Embryonic facial prominence (tissue), 1 donor: ENCODE measurements at regions not wholly inside any gene's neighbourhood (a gene's known extent, or its start where the extent isn't known, plus 50 kb on each side); places are given as distances from the start of the nearest gene placed in this dataset.

Experiments used
- DNase-seq: peaks from one replicate; pipeline ENCODE4 v3.0.0-alpha.2; 2016; ENCODE audit errors: extremely low spot score

DNA sequence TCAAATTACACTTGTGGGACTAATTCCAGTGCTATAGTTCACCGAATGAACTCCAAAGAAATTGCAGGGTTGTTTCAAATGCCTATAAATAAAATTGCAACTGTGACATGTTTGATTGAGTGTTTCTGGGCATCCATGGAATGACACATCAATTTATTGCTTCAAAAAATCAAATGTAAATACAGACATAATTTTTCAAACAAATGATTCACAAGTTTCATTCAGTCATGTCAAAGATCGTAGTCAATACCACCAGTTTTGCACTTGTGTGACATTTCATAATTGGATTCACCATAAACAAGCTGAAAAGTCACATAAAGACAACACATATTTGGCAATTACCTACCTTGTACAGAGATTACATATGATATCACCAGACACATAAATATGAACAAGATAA is 350.8 kb downstream of the CDH2 start:
- no peak for DNase-seq

- no peak for DNase-seq
These were observed 351.2 kb downstream of the CDH2 start for GRCh38 chr18:27825689-27826088.

DNA sequence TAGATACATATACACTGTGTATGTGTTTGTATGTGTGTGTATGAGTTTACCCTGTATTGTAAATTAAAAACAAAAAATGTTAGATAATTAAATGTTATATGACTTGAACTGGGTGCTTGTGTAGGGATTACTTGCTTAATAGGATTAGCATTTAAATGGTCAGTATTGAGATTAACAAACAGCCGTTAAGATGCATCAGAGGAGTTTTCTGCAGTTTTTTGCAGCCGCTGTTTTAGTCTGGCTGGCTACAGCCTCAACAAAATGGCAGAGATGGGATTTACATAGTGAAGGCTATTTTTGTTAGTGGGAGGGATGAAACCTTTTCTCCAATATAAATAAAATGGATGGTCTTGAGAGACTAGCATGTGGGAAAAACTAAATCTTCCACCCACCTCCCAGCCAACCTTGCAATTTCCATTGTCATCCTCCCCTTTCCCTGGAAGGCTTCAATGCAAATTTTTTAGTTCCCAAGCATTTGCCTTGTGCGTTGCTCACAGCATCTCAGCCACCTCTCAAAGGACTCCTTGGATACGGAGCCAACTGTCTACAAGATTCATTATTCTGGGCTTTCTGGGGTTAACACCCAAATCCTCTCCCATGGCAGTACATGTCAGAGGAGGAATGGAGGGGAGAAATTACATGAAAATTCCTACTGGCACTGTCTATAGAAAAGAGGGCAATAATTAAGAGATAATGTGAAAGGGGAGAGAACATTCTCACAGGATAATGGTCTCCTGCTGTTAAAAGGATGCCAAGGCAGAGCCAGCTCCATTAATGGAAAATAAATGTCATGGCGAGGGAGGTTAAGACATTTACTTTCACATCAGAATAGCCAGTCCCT is 351.9 kb downstream of the CDH2 start:
- no peak for DNase-seq

DNA sequence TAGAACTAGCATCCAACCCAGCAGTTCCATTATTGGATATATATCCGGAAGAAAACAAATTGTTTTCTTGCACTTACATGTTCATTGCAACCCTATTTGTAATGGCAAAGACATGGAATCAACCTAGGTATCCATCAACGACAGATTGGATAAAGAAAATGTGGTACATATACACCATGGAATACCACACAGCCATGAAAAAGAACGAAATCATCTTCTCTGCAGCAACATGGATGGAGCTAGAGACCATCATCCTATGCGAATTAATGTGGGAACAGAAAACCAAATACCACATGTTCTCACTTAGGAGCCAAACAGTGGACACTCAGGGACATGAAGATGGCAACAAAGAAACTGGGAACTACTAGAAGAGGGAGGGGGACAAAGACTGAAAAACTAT is 352.7 kb downstream of the CDH2 start:
- DNase-seq = no peak

DNA sequence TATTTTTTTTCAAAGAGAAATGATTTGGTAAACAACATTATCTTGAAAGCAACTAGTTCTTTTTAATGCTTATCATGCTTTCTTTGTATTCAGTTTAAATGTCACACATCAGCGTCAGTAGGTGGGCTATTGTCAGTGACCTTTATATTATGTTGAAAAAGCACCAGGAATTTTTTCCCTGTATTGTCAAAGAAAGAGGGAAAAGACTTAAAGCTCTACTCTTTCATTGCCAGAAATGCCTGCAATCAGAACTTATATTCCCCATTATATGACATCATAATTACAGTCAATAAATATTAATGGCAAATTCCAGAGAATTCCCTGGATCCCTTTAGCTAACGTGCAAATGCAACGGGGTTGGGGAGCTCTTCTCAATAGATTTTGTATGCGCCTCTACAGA is 353.9 kb downstream of the CDH2 start:
- DNase-seq = no peak

- no peak for DNase-seq
These were observed 368.2 kb downstream of the CDH2 start for GRCh38 chr18:27808683-27809082.

DNA sequence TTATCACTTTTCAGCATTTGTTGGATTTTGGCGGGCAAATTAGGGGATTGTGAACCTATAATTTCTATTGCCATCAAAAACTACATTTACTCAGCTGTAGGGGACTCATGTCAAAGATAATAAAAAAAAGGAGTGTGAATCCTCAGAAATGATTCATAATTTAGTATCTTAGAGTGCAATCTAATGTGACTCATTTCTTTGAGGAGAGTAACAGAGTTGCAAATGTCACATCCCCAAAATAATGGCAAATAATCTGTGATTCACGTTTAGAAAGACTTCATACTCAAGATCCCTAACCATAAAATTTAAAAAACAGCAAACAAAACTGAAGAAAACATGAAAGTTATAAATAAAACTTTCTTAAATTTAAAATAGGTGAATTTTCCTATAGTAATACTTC is 373.0 kb downstream of the CDH2 start:
- no peak for DNase-seq

- DNase-seq = no peak
These were observed 379.4 kb downstream of the CDH2 start for GRCh38 chr18:27797484-27797883.

- no peak for DNase-seq
These were observed 382.6 kb downstream of the CDH2 start for GRCh38 chr18:27794181-27794926.

DNA sequence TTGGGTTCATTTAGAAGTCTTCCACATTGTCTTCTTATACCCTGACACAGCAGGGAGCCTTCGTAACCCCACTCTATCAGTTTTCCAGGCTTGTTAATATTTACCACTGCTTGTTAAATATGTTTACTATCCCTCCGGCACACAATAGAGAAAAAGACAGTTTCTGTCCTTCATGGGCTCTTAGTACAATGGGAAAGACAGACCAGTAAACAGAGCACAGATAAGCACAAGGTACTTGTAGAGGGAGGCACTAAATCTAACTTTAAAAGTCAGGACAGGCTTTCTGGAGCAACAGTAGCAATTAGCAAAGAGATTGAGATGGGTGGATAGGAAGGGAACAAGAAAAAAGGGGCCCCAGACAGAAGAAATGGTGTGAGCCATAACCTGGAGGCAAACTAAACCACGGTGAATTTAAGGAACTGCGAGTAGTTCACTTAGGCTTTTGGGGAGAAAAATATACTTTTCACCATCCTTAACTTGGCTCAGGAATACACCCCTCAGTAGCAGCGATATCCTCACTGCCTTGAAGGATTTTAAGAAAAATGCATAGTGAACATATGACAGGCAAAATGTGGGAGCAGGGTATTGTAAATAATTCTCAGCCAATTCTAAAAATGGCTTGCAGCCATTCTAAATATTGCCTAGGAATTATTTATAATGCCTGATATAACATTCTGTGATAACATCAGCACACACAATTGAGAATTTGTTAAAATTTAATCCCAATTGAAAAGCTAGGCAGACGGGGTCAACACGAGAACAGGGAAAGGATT is 383.7 kb downstream of the CDH2 start:
- no peak for DNase-seq

GRCh38 chr18:27789406-27789805 is 387.5 kb downstream of the CDH2 start:
- DNase-seq = no peak

- no peak for DNase-seq
These were observed 389.4 kb downstream of the CDH2 start for GRCh38 chr18:27787547-27787946.

GRCh38 chr18:27785815-27786471 is 391.0 kb downstream of the CDH2 start:
- DNase-seq = no peak

GRCh38 chr18:27780061-27780745 is 396.7 kb downstream of the CDH2 start:
- DNase-seq = no peak

- no peak for DNase-seq
These were observed 398.0 kb downstream of the CDH2 start for GRCh38 chr18:27778925-27779324.

DNA sequence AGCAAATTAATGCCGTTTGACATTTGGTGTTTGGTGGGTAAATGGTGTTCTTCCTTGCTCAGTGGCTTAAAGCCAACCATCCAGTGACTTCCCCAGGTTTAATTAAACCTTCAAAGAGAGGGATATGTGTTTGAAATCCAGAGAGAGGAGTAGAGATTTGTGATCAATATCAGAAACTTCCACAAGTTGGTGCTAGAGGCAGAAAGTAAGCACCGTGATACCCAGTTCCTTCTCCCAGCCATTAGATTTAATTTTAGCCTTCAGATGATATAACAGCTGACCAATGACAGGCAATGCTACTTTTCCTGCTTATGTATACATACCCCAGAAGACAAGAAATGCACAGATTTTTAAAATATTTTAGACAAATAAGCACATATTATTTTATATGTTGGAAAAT is 398.5 kb downstream of the CDH2 start:
- no peak for DNase-seq

DNA sequence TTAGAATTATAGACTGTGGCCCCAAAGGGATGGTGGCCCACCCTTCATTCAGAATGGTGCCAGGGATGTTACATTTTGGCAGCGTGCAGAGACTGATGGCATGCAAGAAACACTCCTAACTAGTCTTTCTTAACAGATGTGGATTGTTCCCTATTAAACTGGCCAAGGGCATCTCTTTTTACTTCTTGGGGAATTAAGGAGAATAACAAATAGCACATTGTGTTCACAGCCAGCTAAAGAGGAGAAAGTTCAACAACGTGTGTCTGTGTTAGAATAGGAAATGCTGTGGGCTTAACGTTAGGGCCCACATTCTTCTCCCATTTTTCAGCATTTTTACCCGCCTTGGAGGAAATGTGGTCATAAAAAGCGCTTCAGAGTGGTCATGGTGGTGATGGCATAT is 404.8 kb downstream of the CDH2 start:
- DNase-seq = no peak

DNA sequence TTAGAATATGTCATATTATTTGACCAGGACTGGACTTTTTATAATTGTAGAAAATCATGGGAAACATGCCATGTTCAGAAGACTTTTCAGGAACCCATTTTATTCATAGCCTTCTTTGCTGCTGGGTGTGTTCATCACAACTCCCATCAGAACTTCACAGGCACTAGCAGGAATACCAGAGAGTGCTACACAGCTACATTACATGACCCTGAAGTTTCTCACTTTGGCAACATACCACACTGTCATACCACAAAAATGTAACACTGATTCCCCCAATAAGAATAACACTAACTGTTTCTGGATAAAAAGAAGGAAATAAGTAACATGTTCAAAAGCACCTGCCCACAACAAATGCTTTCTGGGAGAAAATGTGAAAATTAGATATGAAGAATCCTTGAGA is 405.4 kb downstream of the CDH2 start:
- no peak for DNase-seq

DNA sequence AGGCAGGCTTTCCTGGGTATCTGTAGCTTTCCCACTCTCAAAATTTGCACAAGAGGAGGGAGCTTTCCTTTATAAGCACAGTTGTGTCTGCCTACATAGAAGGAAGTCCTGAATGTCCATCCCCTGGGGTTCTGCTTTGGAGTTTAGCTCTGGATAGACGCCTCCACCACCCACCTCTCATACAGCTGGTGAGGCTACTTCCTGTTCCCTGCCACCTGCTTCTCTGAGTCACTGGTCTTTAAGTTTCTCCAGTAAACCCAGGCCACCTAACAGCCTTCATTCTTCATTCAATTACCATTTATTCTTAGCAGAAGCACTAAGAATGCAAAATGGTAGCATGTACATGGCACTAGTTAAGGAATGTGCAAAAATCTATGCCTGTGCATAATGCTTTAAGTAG is 407.8 kb downstream of the CDH2 start:
- DNase-seq = no peak

DNA sequence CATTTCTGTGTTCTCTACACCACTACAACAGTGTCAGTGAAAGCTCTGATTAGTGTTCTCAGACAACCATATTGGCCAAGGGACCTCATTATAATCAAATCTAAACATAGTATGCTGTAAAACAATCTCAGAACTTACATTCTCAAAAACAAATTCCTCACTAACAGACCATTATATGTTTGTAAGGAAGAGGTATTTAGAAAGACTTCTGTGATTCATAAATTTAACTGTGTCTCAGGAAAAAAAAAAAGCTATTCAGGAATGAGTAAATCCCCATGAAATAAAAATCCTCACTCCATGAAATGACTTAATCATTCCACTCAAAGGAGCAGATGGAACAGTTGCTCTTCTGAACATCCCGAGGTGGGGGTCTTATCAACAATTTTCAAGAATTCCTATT is 413.0 kb downstream of the CDH2 start:
- DNase-seq = no peak

GRCh38 chr18:27763341-27763740 is 413.6 kb downstream of the CDH2 start:
- no peak for DNase-seq
